RWPE1 (cell line): ENCODE measurements at regions not wholly inside any gene's neighbourhood (a gene's known extent, or its start where the extent isn't known, plus 50 kb on each side); places are given as distances from the start of the nearest gene placed in this dataset.

Experiments used
- CTCF ChIA-PET: fragments of 350-600 bp; sonication (Branson Sonifier 250); formaldehyde crosslinking; extraction: SDS; loops from one replicate; lab custom pipeline; 2021; lab: Yijun Ruan, JAX
- POLR2A ChIA-PET: fragments of 400-600 bp; formaldehyde crosslinking; extraction: SDS; loops from one replicate; lab custom pipeline; 2020; ENCODE audit warnings: antibody characterized with exemption; ENCODE audit not compliant: low non-redundant PET; lab: Yijun Ruan, JAX
- DNase-seq: peaks from one replicate; pipeline ENCODE4 v3.0.0; 2012; ENCODE audit warnings: low spot score
- H3K27ac ChIP-seq: fragments of 450-650 bp; 2 replicates; pipeline ENCODE4 v1.5.1; 2017
- TF ChIP-seq, protein P1 (sequence below): fragments of 450-650 bp; conservative IDR thresholded peaks from 2 replicates; pipeline ENCODE4 v1.5.1; 2017; ENCODE audit warnings: low read depth, mild to moderate bottlenecking

DNA sequence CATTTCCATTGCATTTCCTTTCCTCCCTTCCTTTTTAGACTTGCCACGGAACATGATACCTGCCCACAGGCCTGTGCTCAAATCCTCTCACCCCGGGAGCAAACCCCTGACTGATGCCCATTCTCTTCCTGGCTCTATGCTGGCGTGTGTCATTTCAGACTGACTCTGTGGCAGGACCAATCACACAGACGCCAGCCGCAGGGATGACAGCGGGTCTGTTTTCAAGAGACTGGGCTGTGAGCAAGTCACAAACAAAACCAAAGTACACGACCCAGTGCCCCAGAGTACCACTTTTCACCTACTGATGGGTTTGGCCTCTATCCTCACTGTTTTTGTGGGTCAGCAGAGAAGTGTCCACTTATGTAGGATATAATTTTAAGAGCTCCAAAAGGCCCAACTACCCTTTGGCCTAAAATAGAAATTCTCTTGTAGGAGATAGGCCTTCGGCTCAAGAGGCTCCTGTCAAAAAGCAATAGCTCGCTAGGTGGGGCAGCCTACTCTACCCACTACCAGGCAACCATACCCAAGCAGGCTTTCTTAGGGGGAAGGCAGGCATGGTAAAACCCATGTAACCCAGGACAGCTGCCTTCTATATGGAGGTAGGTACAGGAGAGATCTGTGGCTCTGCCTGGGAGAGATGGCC, 215.7 kb downstream of the CDC5L start:
- POLR2A ChIA-PET = no interaction called here
- no peak overlapping the region for H3K27ac ChIP-seq
- TF ChIP-seq, protein P1, sequence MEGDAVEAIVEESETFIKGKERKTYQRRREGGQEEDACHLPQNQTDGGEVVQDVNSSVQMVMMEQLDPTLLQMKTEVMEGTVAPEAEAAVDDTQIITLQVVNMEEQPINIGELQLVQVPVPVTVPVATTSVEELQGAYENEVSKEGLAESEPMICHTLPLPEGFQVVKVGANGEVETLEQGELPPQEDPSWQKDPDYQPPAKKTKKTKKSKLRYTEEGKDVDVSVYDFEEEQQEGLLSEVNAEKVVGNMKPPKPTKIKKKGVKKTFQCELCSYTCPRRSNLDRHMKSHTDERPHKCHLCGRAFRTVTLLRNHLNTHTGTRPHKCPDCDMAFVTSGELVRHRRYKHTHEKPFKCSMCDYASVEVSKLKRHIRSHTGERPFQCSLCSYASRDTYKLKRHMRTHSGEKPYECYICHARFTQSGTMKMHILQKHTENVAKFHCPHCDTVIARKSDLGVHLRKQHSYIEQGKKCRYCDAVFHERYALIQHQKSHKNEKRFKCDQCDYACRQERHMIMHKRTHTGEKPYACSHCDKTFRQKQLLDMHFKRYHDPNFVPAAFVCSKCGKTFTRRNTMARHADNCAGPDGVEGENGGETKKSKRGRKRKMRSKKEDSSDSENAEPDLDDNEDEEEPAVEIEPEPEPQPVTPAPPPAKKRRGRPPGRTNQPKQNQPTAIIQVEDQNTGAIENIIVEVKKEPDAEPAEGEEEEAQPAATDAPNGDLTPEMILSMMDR = no peak
- no peak for DNase-seq
- CTCF ChIA-PET = interaction anchor here (0.6 to 1.0 kb wide), 3 partner anchors 11 to 128 kb away, joined by 3 read pairs; no protein-coding TSS in a partner anchor

DNA sequence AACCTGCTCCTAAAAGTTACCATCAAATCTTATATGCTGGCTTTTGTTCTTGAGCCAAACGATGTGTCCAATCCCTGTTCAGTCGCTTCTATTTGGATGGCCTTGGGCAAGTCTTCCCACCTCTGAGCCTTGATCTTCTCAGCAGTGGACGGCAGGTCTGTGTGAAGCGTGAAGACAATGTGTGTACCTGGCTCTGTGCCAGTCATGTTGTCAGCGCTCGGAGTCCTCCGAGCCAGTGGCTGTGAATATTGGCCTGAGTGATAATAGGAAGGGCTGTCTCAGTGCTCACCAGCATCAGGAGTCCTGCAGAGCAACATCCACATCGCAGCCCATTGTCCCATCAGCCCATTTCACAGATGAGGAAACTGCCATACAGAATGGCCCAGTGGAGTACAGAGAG, 219.0 kb downstream of the CDC5L start:
- CTCF ChIA-PET = no interaction called here
- POLR2A ChIA-PET = no interaction called here
- DNase-seq = no peak
- no peak overlapping the region for H3K27ac ChIP-seq
- TF ChIP-seq, protein P1 = no peak

DNA sequence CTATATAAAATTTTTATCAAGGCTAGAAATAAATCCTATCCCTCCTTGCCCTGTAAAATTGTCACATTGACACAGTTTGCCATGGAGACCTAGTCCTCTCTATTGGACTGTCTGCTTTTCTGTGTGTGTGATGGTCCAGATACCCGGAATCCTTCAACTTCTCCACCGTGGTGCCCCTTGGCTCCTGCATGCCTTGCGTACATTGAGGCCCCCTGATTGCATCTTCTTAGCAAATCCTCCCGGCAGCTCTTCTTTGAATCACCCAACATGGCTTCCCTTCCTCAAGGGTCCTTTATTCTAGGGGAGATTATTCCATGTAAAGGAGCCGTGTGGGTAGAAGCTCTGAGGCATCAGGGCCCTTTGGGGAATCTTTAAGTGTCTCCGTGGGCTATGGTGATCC, 219.5 kb downstream of the CDC5L start:
- no peak overlapping the region for H3K27ac ChIP-seq
- DNase-seq = no peak
- POLR2A ChIA-PET = no interaction called here
- TF ChIP-seq, protein P1 = no peak
- CTCF ChIA-PET = no interaction called here

DNA sequence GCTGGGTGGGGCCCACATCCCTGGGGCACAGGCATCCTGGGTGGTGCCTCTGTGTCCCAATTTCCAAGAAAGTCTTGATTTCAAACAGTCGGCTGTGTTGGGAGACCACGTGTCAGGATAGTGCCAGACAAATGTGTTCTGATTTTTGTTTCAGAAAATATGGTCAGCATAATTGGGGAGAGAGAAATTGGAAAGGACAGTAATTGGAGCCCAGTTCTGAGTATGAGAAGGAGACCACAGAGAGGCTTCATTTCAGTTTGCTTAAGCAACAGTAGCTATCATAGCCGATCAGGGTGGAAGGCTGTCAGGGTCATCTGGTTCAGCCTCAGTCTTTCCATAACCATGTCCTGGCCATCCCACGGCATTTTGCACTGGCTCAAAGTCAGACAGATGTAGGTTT, 220.7 kb downstream of the CDC5L start:
- POLR2A ChIA-PET = no interaction called here
- no peak overlapping the region for H3K27ac ChIP-seq
- TF ChIP-seq, protein P1 = no peak
- DNase-seq = no peak
- CTCF ChIA-PET = no interaction called here

DNA sequence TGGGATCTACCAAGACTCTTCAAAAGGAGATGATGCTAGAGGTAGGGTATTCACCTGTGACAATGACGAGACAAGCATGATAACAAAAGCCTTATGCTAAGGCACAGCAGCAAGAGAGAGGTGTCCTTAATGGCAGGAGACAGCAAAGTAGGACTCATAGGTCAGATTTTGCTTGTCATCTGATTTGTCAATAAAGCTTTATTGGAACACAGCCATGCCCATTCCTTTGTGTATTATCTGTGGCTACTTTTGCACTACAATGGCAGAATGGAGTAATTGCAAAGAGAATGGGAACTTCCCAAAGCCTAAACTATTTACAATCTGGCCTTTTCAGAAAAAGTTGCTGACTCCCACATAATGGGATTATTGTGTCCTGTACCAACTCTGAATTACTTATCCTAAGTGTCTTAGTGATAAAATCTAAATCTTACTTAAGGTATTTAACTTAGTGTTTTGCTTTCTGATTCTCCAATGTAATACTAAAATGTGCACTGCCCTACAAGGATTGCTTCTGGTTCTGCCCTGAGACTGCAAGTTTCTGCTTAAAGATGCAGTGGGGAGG, 221.6 kb downstream of the CDC5L start:
- CTCF ChIA-PET = no interaction called here
- H3K27ac ChIP-seq = no peak overlapping the region
- no peak for DNase-seq
- POLR2A ChIA-PET = no interaction called here
- TF ChIP-seq, protein P1 = no peak

DNA sequence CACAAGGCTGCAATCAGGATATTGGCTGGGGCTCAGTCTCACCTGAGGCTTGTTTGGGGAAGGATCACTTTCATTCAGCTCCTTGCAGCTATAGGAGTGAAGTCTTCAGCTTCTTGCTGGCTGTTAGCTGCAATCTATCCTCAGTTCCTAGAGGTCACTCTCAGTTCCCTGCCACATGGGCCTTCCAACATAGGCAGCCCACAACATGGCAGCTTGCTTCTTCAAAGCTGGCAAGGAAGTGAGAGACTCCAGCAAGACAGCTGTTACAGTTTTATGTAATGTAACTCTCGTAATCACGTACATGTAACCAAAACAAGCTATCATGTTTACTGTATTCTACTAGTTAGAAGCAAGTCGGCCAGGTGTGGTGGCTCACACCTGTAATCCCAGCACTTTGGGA, 226.9 kb downstream of the CDC5L start:
- CTCF ChIA-PET = interaction anchor here (0.5 kb wide), 1 partner anchor 11 kb away, joined by 3 read pairs; no protein-coding TSS in a partner anchor
- DNase-seq = no peak
- H3K27ac ChIP-seq = no peak overlapping the region
- POLR2A ChIA-PET = no interaction called here
- TF ChIP-seq, protein P1 = no peak
